SK-N-DZ (cell line): ENCODE measurements at regions not wholly inside any gene's neighbourhood (a gene's known extent, or its start where the extent isn't known, plus 50 kb on each side); places are given as distances from the start of the nearest gene placed in this dataset.

Source experiments
- small RNA-seq, 2 experiments: library from RNA; depleted of rRNA; stranded (forward); fragments of <200 nt; gene quantifications; one replicate each; pipeline ENCODE3, GENCODE V24; 2014

Small RNA genes lying in the stretch of these regions (small RNA-seq; reads per million reads assigned to genes)
- 0 reads per million in 2 experiments for gene RNA5SP438
